ENCODE measurements at regions not wholly inside any gene's neighbourhood (a gene's known extent, or its start where the extent isn't known, plus 50 kb on each side); places are given as distances from the start of the nearest gene placed in this dataset.

DNA sequence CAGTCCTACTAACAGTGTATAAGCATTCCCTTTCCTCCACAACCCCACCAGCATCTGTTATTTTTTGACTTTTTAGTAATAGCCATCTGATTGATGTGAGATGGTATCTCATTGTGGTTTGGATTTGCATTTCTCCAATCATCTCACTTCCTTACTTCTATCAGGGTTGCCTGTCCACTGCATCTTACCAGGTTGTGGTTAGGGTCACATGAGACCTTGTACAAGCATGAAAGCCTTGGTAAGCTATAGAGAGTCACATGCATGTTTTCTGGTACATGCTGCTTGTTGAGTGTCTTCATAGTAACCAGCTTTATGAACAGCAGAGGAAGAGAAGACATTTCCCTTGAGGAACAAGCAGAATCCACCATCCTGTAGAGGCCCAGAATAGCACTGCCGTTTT lies 102.9 kb upstream of the PAX6 start (continued):
- TF ChIP-seq ARNTL (CRISPR knock-in tag; IDR thresholded peaks at IDR 0.05; ENCODE audit: borderline replicate concordance, low read depth) (no peak), ZNF565 (CRISPR knock-in tag; conservative IDR thresholded peaks at IDR 0.05; ENCODE audit: low read depth) (no peak), ISL1 (CRISPR knock-in tag; IDR thresholded peaks at IDR 0.05) (no peak), GLIS3 (CRISPR knock-in tag; IDR thresholded peaks at IDR 0.05) (no peak)

GRCh38 chr11:31912808-31913207 lies 101.7 kb upstream of the PAX6 start:
- no peak for ATAC-seq
- no peak for TF ChIP-seq CSRNP3 (CRISPR knock-in tag; IDR thresholded peaks at IDR 0.05)
- TF ChIP-seq TCF4 (CRISPR knock-in tag; IDR thresholded peaks at IDR 0.05; ENCODE audit: borderline replicate concordance), result no peak
- no peak for TF ChIP-seq OSR1 (CRISPR knock-in tag; IDR thresholded peaks at IDR 0.05)
- TF ChIP-seq ISL1 (CRISPR knock-in tag; IDR thresholded peaks at IDR 0.05), result no peak
- TF ChIP-seq ZNF565 (CRISPR knock-in tag; conservative IDR thresholded peaks at IDR 0.05; ENCODE audit: low read depth), result no peak
- no peak for TF ChIP-seq PATZ1 (CRISPR knock-in tag; IDR thresholded peaks at IDR 0.05; ENCODE audit: borderline replicate concordance)
- no peak for TF ChIP-seq BACH2 (CRISPR knock-in tag; IDR thresholded peaks at IDR 0.05; ENCODE audit: borderline replicate concordance)
- no peak for TF ChIP-seq ARNTL (CRISPR knock-in tag; IDR thresholded peaks at IDR 0.05; ENCODE audit: borderline replicate concordance, low read depth)
- TF ChIP-seq GLIS3 (CRISPR knock-in tag; IDR thresholded peaks at IDR 0.05), result no peak
- TF ChIP-seq TOX (CRISPR knock-in tag; IDR thresholded peaks at IDR 0.05; ENCODE audit: borderline replicate concordance), result no peak
- no peak for TF ChIP-seq ESRRG (CRISPR knock-in tag; IDR thresholded peaks at IDR 0.05)
- no peak for TF ChIP-seq ZFP3 (CRISPR knock-in tag; IDR thresholded peaks at IDR 0.05)
- no peak for TF ChIP-seq PPARA (CRISPR knock-in tag; IDR thresholded peaks at IDR 0.05; ENCODE audit: borderline replicate concordance)
- no peak for TF ChIP-seq SNAI2 (CRISPR knock-in tag; IDR thresholded peaks at IDR 0.05)
- no peak for TF ChIP-seq ZNF8 (CRISPR knock-in tag; IDR thresholded peaks at IDR 0.05)
- no peak for TF ChIP-seq CSDC2 (CRISPR knock-in tag; IDR thresholded peaks at IDR 0.05)
- TF ChIP-seq ZNF70 (CRISPR knock-in tag; IDR thresholded peaks at IDR 0.05), result no peak
- TF ChIP-seq, protein P1, sequence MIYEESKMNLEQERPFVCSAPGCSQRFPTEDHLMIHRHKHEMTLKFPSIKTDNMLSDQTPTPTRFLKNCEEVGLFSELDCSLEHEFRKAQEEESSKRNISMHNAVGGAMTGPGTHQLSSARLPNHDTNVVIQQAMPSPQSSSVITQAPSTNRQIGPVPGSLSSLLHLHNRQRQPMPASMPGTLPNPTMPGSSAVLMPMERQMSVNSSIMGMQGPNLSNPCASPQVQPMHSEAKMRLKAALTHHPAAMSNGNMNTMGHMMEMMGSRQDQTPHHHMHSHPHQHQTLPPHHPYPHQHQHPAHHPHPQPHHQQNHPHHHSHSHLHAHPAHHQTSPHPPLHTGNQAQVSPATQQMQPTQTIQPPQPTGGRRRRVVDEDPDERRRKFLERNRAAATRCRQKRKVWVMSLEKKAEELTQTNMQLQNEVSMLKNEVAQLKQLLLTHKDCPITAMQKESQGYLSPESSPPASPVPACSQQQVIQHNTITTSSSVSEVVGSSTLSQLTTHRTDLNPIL (CRISPR knock-in tag; IDR thresholded peaks at IDR 0.05; ENCODE audit: low read depth), result no peak
- TF ChIP-seq, protein P2, sequence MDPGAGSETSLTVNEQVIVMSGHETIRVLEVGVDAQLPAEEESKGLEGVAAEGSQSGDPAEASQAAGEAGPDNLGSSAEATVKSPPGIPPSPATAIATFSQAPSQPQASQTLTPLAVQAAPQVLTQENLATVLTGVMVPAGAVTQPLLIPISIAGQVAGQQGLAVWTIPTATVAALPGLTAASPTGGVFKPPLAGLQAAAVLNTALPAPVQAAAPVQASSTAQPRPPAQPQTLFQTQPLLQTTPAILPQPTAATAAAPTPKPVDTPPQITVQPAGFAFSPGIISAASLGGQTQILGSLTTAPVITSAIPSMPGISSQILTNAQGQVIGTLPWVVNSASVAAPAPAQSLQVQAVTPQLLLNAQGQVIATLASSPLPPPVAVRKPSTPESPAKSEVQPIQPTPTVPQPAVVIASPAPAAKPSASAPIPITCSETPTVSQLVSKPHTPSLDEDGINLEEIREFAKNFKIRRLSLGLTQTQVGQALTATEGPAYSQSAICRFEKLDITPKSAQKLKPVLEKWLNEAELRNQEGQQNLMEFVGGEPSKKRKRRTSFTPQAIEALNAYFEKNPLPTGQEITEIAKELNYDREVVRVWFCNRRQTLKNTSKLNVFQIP (CRISPR knock-in tag; IDR thresholded peaks at IDR 0.05; ENCODE audit: borderline replicate concordance, low read depth), result no peak

GRCh38 chr11:31910950-31911576 lies 99.9 kb upstream of the PAX6 start:
- no peak for TF ChIP-seq OSR1 (CRISPR knock-in tag; IDR thresholded peaks at IDR 0.05)
- no peak for TF ChIP-seq ZC3H10 (CRISPR knock-in tag; IDR thresholded peaks at IDR 0.05)
- no peak for TF ChIP-seq SNAI2 (CRISPR knock-in tag; IDR thresholded peaks at IDR 0.05)
- TF ChIP-seq CSRNP3 (CRISPR knock-in tag; IDR thresholded peaks at IDR 0.05), result no peak
- no peak for TF ChIP-seq ZNF8 (CRISPR knock-in tag; IDR thresholded peaks at IDR 0.05)
- no peak for TF ChIP-seq CSDC2 (CRISPR knock-in tag; IDR thresholded peaks at IDR 0.05)
- TF ChIP-seq ZFP3 (CRISPR knock-in tag; IDR thresholded peaks at IDR 0.05), result no peak
- TF ChIP-seq, protein P1 (CRISPR knock-in tag; IDR thresholded peaks at IDR 0.05; ENCODE audit: low read depth), result no peak
- TF ChIP-seq BACH2 (CRISPR knock-in tag; IDR thresholded peaks at IDR 0.05; ENCODE audit: borderline replicate concordance), result no peak
- no peak for TF ChIP-seq GLIS3 (CRISPR knock-in tag; IDR thresholded peaks at IDR 0.05)
- no peak for TF ChIP-seq TOX (CRISPR knock-in tag; IDR thresholded peaks at IDR 0.05; ENCODE audit: borderline replicate concordance)
- TF ChIP-seq TCF4 (CRISPR knock-in tag; IDR thresholded peaks at IDR 0.05; ENCODE audit: borderline replicate concordance), result no peak
- TF ChIP-seq ZNF70 (CRISPR knock-in tag; IDR thresholded peaks at IDR 0.05), result no peak
- TF ChIP-seq PPARA (CRISPR knock-in tag; IDR thresholded peaks at IDR 0.05; ENCODE audit: borderline replicate concordance), result no peak
- no peak for TF ChIP-seq ZNF565 (CRISPR knock-in tag; conservative IDR thresholded peaks at IDR 0.05; ENCODE audit: low read depth)
- TF ChIP-seq ARNTL (CRISPR knock-in tag; IDR thresholded peaks at IDR 0.05; ENCODE audit: borderline replicate concordance, low read depth), result no peak
- TF ChIP-seq, protein P2 (CRISPR knock-in tag; IDR thresholded peaks at IDR 0.05; ENCODE audit: borderline replicate concordance, low read depth), result no peak
- no peak for TF ChIP-seq PATZ1 (CRISPR knock-in tag; IDR thresholded peaks at IDR 0.05; ENCODE audit: borderline replicate concordance)

More at GRCh38 chr11:31910950-31911576, 99.9 kb upstream of the PAX6 start:
- ATAC-seq, result no peak
